ENCODE measurements at regions not wholly inside any gene's neighbourhood (a gene's known extent, or its start where the extent isn't known, plus 50 kb on each side); places are given as distances from the start of the nearest gene placed in this dataset.

DNA sequence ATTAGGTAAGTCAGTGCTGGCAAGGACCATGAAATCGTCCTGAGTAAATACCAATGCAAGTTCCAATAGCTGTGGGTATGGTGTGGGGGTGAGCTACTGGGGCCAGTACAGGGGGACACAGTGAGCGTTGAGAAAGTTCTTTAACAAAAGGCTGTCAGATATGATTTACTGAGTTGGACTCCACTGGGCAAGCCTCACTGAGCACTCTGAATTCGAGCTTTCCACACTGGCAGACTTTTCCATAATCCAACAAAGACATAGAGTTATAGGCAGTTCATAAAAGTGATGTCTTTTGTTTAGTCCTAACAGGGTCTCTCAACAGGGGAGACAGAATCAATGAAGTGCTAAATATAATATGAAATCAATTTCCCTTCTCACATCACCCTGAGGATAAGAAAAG, 489.0 kb downstream of the KCNJ2 start:
- no peak overlapping the region for H3K23ac ChIP-seq (ENCODE audit: low read depth, low read length)
- POLR2A ChIA-PET (ENCODE audit: unreplicated experiment), result no interaction called here
- H3K4ac ChIP-seq (ENCODE audit: low read depth, low read length), result no peak overlapping the region
- no peaks in the 10 kb centered on the region for H3K36me3 ChIP-seq (ENCODE audit: control insufficient read depth, insufficient read depth, low read length)
- no peak overlapping the region for H3K9ac ChIP-seq (ENCODE audit: low read depth, low read length)
- ATAC-seq (ENCODE audit: low read depth) (no peak), DNase-seq (no peak)
- dilution Hi-C loops (cut with HindIII; ENCODE audit: low sequenced_read_pairs, unreplicated experiment), result no loop called here
- CTCF ChIA-PET, result no interaction called here
- H2AFZ ChIP-seq (replicated peaks; ENCODE audit: low read length, poor library complexity), result no peak overlapping the region
- H3K9me3 ChIP-seq (ENCODE audit: control insufficient read depth, insufficient read depth, low read length), result no peaks in the 10 kb centered on the region
- no peak for TF ChIP-seq POLR2A (IDR thresholded peaks at IDR 0.05; ENCODE audit: low read depth, low read length)
- TF ChIP-seq, protein P1, sequence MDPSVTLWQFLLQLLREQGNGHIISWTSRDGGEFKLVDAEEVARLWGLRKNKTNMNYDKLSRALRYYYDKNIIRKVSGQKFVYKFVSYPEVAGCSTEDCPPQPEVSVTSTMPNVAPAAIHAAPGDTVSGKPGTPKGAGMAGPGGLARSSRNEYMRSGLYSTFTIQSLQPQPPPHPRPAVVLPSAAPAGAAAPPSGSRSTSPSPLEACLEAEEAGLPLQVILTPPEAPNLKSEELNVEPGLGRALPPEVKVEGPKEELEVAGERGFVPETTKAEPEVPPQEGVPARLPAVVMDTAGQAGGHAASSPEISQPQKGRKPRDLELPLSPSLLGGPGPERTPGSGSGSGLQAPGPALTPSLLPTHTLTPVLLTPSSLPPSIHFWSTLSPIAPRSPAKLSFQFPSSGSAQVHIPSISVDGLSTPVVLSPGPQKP (IDR thresholded peaks at IDR 0.05; ENCODE audit: borderline replicate concordance, low read depth, low read length), result no peak
- no peak for TF ChIP-seq FOS (IDR thresholded peaks at IDR 0.05; ENCODE audit: low read depth, low read length)
- TF ChIP-seq, protein P2, sequence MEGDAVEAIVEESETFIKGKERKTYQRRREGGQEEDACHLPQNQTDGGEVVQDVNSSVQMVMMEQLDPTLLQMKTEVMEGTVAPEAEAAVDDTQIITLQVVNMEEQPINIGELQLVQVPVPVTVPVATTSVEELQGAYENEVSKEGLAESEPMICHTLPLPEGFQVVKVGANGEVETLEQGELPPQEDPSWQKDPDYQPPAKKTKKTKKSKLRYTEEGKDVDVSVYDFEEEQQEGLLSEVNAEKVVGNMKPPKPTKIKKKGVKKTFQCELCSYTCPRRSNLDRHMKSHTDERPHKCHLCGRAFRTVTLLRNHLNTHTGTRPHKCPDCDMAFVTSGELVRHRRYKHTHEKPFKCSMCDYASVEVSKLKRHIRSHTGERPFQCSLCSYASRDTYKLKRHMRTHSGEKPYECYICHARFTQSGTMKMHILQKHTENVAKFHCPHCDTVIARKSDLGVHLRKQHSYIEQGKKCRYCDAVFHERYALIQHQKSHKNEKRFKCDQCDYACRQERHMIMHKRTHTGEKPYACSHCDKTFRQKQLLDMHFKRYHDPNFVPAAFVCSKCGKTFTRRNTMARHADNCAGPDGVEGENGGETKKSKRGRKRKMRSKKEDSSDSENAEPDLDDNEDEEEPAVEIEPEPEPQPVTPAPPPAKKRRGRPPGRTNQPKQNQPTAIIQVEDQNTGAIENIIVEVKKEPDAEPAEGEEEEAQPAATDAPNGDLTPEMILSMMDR (conservative IDR thresholded peaks at IDR 0.05; ENCODE audit: low read depth, low read length), result no peak
- TF ChIP-seq MAFK (IDR thresholded peaks at IDR 0.05; ENCODE audit: low read depth, low read length), result no peak
- TF ChIP-seq MXI1 (IDR thresholded peaks at IDR 0.05; ENCODE audit: borderline replicate concordance, low read depth, low read length), result no peak
- no peak for TF ChIP-seq SMC3 (IDR thresholded peaks at IDR 0.05; ENCODE audit: low read depth, low read length)
- no peak for TF ChIP-seq BHLHE40 (IDR thresholded peaks at IDR 0.05; ENCODE audit: low read depth, low read length)
- no peak for TF ChIP-seq CEBPB (IDR thresholded peaks at IDR 0.05; ENCODE audit: low read depth, low read length)
- H2BK5ac ChIP-seq (ENCODE audit: low read depth, low read length, poor library complexity, severe bottlenecking), result no peak overlapping the region
- no peaks in the 10 kb centered on the region for H3K9me1 ChIP-seq (ENCODE audit: insufficient read depth, low read length)
- no peak overlapping the region for H4K5ac ChIP-seq (ENCODE audit: low read depth, low read length)
- intact Hi-C loops (cut with micrococcal nuclease), result no loop called here
- H4K91ac ChIP-seq (ENCODE audit: insufficient read depth, low read depth, low read length), result no peak overlapping the region
- no TSS peak for BruUV-seq (replicated peaks)
- no peak overlapping the region for H3K4me2 ChIP-seq (ENCODE audit: low read depth, low read length)
- WGBS, 2 experiments (ENCODE audit: extremely low coverage in 2 of 2, insufficient read length in 1 of 2), result 86% methylated on average over 1 of the region's 3 CpGs; no CpG with 5 or more reads in 1 of the 2 experiments
- in situ Hi-C loops (cut with MboI; ENCODE audit: low sequenced_read_pairs), result no loop called here
- no peak overlapping the region for H3K18ac ChIP-seq (ENCODE audit: low read depth, low read length)
- H2BK15ac ChIP-seq (ENCODE audit: low read depth, low read length), result no peak overlapping the region
- no peaks in the 10 kb centered on the region for H3K79me1 ChIP-seq (ENCODE audit: low read depth in 1 of 2, low read length in 2 of 2)
- H2BK120ac ChIP-seq (ENCODE audit: low read depth, low read length), result no peak overlapping the region
- H3K27me3 ChIP-seq (ENCODE audit: control insufficient read depth, insufficient read depth, low read length), result no peaks in the 10 kb centered on the region; the same call in 1 of the 2 replicates
- H4K8ac ChIP-seq (ENCODE audit: low read depth in 2 of 2, low read length in 2 of 2), result no peak overlapping the region
- no peak overlapping the region for H3K4me3 ChIP-seq (ENCODE audit: insufficient read depth, low read depth, low read length)
- H2AK9ac ChIP-seq (replicated peaks; ENCODE audit: low read depth, low read length, poor library complexity), result no peak overlapping the region
- H4K20me1 ChIP-seq (ENCODE audit: insufficient read depth, low read length), result no peaks in the 10 kb centered on the region
- H3K56ac ChIP-seq (ENCODE audit: extremely low read depth, insufficient read depth, low read length), result no peak overlapping the region
- no peak overlapping the region for H3K27ac ChIP-seq (ENCODE audit: insufficient read depth, low read length)
- no peak overlapping the region for H2BK20ac ChIP-seq (ENCODE audit: low read depth, low read length)
- H3K14ac ChIP-seq (replicated peaks; ENCODE audit: low read depth, low read length), result no peak overlapping the region
- no peaks in the 10 kb centered on the region for H3K4me1 ChIP-seq (ENCODE audit: control insufficient read depth, insufficient read depth, low read length)
- no peak overlapping the region for H2AK5ac ChIP-seq (ENCODE audit: low read depth, low read length)

Measured in IMR-90 (cell line).